Liver (tissue), 3 donors: ENCODE measurements at regions not wholly inside any gene's neighbourhood (a gene's known extent, or its start where the extent isn't known, plus 50 kb on each side); places are given as distances from the start of the nearest gene placed in this dataset.

Experiments used
- RAD21 ChIP-seq, 2 donors: IDR thresholded peaks; 2 replicates each; pipeline ENCODE4 v1.6.1; 2016; ENCODE audit warnings: antibody characterized with exemption in 2 of 2, mild to moderate bottlenecking in 2 of 2
- TAF1 ChIP-seq: conservative IDR thresholded peaks from 2 replicates; pipeline ENCODE4 v1.6.1; 2016; ENCODE audit warnings: antibody characterized with exemption, mild to moderate bottlenecking
- YY1 ChIP-seq: IDR thresholded peaks from 2 replicates; pipeline ENCODE4 v1.6.1; 2016; ENCODE audit warnings: antibody characterized with exemption, mild to moderate bottlenecking
- TF ChIP-seq, protein P1 (sequence below): fragments of 150-350 bp; IDR thresholded peaks from 2 replicates; pipeline ENCODE4 v1.5.1; 2017; ENCODE audit warnings: improper control_type of control experiment, low read depth, low read length; ENCODE audit not compliant: missing input control
- TF ChIP-seq, protein P2 (sequence below): IDR thresholded peaks from 2 replicates; pipeline ENCODE4 v1.6.1; 2016; ENCODE audit warnings: antibody characterized with exemption, mild to moderate bottlenecking
- TF ChIP-seq, protein P3 (sequence below): IDR thresholded peaks from 2 replicates; pipeline ENCODE4 v1.6.1; 2016; ENCODE audit warnings: antibody characterized with exemption
- donor health status: healthy.
- donor health status: healthy.

DNA sequence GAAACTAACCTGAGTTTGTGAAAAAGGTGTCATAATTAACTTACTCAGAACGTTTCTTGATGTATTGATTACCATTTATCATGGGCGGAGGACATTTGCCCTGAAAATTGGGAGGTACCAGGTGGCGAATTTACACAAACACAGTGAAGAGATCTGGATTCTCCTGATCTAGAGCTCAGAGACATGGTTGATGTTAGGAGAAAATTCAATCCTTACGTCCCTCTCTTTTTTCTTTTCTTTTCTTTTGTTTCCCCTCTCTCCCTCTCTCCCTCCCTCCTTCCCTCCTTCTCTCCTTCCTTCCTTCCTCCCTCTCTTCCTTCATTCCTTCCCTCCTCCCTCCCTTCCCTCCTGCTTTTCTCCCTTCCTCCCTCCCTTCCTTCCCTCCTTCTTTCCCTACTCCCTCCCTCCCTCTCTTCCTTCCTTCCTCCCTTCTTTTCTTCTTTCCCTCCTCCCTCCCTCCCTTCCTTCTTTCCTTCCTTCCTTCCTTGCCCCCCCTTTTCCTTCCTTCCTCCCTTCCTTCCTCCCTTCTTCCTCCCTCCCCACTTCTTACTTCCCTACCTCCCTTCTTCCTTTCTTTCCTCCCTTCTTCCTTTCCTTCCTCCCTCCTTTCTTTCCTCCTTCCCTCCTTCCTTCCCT lies 234.1 kb downstream of the OTOR start:
- TF ChIP-seq TAF1 (no peak), YY1 (no peak), RAD21 (IDR thresholded peaks at IDR 0.05) (no peak)
- TF ChIP-seq, protein P1, sequence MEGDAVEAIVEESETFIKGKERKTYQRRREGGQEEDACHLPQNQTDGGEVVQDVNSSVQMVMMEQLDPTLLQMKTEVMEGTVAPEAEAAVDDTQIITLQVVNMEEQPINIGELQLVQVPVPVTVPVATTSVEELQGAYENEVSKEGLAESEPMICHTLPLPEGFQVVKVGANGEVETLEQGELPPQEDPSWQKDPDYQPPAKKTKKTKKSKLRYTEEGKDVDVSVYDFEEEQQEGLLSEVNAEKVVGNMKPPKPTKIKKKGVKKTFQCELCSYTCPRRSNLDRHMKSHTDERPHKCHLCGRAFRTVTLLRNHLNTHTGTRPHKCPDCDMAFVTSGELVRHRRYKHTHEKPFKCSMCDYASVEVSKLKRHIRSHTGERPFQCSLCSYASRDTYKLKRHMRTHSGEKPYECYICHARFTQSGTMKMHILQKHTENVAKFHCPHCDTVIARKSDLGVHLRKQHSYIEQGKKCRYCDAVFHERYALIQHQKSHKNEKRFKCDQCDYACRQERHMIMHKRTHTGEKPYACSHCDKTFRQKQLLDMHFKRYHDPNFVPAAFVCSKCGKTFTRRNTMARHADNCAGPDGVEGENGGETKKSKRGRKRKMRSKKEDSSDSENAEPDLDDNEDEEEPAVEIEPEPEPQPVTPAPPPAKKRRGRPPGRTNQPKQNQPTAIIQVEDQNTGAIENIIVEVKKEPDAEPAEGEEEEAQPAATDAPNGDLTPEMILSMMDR = no peak
- TF ChIP-seq, protein P2, sequence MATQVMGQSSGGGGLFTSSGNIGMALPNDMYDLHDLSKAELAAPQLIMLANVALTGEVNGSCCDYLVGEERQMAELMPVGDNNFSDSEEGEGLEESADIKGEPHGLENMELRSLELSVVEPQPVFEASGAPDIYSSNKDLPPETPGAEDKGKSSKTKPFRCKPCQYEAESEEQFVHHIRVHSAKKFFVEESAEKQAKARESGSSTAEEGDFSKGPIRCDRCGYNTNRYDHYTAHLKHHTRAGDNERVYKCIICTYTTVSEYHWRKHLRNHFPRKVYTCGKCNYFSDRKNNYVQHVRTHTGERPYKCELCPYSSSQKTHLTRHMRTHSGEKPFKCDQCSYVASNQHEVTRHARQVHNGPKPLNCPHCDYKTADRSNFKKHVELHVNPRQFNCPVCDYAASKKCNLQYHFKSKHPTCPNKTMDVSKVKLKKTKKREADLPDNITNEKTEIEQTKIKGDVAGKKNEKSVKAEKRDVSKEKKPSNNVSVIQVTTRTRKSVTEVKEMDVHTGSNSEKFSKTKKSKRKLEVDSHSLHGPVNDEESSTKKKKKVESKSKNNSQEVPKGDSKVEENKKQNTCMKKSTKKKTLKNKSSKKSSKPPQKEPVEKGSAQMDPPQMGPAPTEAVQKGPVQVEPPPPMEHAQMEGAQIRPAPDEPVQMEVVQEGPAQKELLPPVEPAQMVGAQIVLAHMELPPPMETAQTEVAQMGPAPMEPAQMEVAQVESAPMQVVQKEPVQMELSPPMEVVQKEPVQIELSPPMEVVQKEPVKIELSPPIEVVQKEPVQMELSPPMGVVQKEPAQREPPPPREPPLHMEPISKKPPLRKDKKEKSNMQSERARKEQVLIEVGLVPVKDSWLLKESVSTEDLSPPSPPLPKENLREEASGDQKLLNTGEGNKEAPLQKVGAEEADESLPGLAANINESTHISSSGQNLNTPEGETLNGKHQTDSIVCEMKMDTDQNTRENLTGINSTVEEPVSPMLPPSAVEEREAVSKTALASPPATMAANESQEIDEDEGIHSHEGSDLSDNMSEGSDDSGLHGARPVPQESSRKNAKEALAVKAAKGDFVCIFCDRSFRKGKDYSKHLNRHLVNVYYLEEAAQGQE = no peak
- TF ChIP-seq, protein P3, sequence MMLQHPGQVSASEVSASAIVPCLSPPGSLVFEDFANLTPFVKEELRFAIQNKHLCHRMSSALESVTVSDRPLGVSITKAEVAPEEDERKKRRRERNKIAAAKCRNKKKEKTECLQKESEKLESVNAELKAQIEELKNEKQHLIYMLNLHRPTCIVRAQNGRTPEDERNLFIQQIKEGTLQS = no peak
